PFSK-1 (cell line): ENCODE measurements at regions not wholly inside any gene's neighbourhood (a gene's known extent, or its start where the extent isn't known, plus 50 kb on each side); places are given as distances from the start of the nearest gene placed in this dataset.

Experiments
- FOXP2 ChIP-seq: optimal IDR thresholded peaks from 2 replicates; pipeline ENCODE3; 2011; ENCODE audit warnings: borderline replicate concordance, control low read depth, inconsistent platforms; ENCODE audit not compliant: insufficient read depth; ENCODE audit errors: extremely low read length, extremely low read depth
- POLR2AphosphoS5 ChIP-seq: IDR thresholded peaks from 2 replicates; pipeline ENCODE4 v1.6.1; 2012; ENCODE audit warnings: low read depth, mild to moderate bottlenecking, control low read depth, low read length, moderate library complexity
- SIN3A ChIP-seq: IDR thresholded peaks from 2 replicates; pipeline ENCODE4 v1.6.1; 2012; ENCODE audit warnings: mild to moderate bottlenecking, low read length, moderate library complexity, borderline replicate concordance; ENCODE audit not compliant: insufficient read depth
- TAF1 ChIP-seq: IDR thresholded peaks from 2 replicates; pipeline ENCODE4 v1.6.1; 2012; ENCODE audit warnings: low read length, control low read depth, borderline replicate concordance; ENCODE audit not compliant: insufficient read depth
- TF ChIP-seq, protein P1 (sequence below), 2 experiments: IDR thresholded peaks; 2 replicates each; pipeline versions ENCODE4 v1.6.1 to v1.8.0; 2011 to 2012; ENCODE audit warnings: low read depth in 2 of 2, low read length in 2 of 2, control low read depth in 1 of 2, inconsistent platforms in 1 of 2, mild to moderate bottlenecking in 1 of 2, moderate library complexity in 1 of 2; ENCODE audit not compliant: insufficient read depth in 1 of 2

DNA sequence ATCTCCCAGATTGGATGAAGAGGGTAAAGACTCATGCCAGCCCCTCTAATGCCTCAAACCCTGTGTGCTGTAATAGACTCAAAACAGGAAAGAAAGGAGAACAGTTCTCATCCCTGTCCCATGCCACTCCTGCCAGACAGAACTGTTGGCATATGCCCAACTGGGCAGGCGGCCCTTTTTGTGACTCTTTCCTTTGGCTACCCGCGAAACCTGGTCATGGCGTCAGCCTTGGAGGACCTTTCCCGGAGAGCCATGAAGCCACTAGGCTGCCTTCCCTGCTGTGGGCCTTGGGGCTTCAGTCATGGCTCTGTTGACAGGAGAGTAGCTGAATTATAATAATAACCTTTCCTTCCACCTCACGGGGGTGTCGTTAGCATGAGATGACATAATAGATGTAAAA, 75.9 kb upstream of the SEMA6A start:
- TF ChIP-seq FOXP2 (no peak), POLR2AphosphoS5 (no peak)

DNA sequence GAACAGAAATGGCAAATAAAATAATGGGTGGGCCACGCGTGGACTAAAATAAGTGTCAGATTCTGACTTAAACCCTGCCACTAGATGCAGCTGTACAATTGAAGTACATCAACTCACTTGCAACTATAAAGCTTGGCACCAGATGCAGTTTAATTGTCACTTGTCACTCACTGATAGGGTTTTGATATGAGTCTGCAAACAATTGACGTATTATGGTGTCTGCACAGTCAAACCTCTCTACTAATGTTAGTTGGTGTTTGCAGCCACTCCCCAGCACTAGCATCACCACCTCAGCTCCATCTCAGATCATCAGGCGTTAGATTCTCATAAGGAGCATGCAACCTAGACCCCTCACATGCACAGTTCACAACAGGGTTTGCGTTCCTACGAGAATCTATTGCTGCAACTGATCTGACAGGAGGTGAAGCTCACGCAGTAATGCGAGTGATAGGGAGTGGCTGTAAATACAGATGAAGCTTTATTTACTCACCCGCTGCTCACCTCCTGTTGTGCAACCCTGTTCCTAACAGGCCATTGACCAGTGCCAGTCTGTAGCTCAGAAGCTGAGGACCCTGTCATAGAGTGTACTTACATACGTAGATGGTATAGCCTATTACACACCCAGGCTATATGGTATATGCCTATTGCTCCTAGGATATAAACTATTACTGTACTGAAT, 72.1 kb upstream of the SEMA6A start:
- TF ChIP-seq POLR2AphosphoS5 (no peak), TAF1 (no peak), SIN3A (no peak), FOXP2 (no peak)
- TF ChIP-seq, protein P1, sequence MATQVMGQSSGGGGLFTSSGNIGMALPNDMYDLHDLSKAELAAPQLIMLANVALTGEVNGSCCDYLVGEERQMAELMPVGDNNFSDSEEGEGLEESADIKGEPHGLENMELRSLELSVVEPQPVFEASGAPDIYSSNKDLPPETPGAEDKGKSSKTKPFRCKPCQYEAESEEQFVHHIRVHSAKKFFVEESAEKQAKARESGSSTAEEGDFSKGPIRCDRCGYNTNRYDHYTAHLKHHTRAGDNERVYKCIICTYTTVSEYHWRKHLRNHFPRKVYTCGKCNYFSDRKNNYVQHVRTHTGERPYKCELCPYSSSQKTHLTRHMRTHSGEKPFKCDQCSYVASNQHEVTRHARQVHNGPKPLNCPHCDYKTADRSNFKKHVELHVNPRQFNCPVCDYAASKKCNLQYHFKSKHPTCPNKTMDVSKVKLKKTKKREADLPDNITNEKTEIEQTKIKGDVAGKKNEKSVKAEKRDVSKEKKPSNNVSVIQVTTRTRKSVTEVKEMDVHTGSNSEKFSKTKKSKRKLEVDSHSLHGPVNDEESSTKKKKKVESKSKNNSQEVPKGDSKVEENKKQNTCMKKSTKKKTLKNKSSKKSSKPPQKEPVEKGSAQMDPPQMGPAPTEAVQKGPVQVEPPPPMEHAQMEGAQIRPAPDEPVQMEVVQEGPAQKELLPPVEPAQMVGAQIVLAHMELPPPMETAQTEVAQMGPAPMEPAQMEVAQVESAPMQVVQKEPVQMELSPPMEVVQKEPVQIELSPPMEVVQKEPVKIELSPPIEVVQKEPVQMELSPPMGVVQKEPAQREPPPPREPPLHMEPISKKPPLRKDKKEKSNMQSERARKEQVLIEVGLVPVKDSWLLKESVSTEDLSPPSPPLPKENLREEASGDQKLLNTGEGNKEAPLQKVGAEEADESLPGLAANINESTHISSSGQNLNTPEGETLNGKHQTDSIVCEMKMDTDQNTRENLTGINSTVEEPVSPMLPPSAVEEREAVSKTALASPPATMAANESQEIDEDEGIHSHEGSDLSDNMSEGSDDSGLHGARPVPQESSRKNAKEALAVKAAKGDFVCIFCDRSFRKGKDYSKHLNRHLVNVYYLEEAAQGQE (IDR thresholded peaks at IDR 0.05; ENCODE audit: insufficient read depth in 1 of 2, low read depth in 2 of 2, low read length in 2 of 2) = no peak

DNA sequence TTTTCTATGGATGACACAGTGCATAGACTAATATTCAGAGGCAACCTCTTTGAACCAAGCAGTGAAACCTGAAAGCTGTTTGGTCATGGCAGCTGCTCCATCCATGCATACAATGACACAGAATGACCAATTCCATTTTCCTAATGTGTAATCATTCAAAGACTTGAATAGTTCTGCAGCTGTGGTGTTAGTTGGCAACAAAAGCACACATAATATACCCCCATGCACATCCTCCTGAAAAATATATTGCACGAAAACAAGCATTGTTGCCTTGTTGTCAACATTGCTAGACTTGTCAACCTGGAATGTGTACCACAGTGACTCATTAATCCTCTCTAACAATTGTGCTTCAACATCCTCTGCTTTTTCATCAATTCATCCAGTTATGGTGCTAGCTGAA, 71.0 kb upstream of the SEMA6A start:
- TF ChIP-seq POLR2AphosphoS5 = no peak
- no peak for TF ChIP-seq TAF1
- no peak for TF ChIP-seq SIN3A
- TF ChIP-seq FOXP2 = no peak
- TF ChIP-seq, protein P1 (IDR thresholded peaks at IDR 0.05; ENCODE audit: insufficient read depth in 1 of 2, low read depth in 2 of 2, low read length in 2 of 2) = no peak

DNA sequence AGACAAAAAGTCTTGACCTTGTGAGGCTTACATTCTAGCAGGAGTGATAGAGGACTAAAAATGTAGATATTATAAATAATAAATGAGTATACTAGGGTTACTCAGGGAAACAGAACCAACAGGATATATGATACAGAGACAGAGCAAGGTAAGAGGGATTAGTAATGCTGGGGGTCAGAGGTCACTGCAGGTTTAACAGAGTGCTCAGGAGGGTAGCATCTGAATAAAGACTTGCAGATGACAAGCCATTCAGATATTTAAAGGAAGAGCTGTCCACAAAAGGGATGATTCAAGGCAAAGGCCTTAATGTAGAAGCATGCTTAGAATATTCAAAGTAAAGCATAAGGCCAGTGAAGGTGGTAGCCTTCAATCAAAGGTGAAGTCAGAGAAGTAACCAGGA, 65.6 kb upstream of the SEMA6A start:
- TF ChIP-seq POLR2AphosphoS5 (no peak), TAF1 (no peak), SIN3A (no peak), FOXP2 (no peak)
- TF ChIP-seq, protein P1 (IDR thresholded peaks at IDR 0.05; ENCODE audit: insufficient read depth in 1 of 2, low read depth in 2 of 2, low read length in 2 of 2) = no peak

DNA sequence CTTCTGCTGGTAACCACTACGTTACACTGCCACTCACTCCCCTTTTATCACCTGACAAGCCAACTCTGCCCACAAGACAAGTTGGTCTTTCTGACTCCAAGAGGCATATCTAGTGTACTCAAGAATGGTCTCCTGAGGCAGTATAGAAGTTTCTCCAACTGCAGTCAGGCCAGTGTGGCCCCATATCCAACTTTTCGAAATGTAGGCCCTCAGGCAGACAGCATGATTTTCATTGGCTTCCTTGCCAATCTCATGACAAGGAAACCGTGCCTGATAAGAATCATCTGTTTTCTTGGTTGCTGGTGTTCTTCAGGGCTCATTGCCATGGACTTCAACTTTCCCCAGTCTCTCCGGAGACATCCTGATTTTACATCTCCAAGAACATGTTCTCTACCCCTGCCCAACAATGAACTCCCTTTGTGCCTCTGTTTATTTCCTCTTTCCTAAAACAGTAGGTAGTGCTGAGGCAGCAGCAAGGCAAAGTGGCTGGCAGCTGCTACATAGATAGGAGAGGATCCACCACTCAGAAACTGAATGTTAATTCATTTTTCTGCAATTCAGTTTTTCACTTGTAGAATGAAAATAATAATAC, 62.6 kb upstream of the SEMA6A start:
- TF ChIP-seq FOXP2 (no peak), TAF1 (no peak), POLR2AphosphoS5 (no peak), SIN3A (no peak)
- TF ChIP-seq, protein P1 (IDR thresholded peaks at IDR 0.05; ENCODE audit: insufficient read depth in 1 of 2, low read depth in 2 of 2, low read length in 2 of 2) = no peak
